ENCODE measurements at regions not wholly inside any gene's neighbourhood (a gene's known extent, or its start where the extent isn't known, plus 50 kb on each side); places are given as distances from the start of the nearest gene placed in this dataset.

DNA sequence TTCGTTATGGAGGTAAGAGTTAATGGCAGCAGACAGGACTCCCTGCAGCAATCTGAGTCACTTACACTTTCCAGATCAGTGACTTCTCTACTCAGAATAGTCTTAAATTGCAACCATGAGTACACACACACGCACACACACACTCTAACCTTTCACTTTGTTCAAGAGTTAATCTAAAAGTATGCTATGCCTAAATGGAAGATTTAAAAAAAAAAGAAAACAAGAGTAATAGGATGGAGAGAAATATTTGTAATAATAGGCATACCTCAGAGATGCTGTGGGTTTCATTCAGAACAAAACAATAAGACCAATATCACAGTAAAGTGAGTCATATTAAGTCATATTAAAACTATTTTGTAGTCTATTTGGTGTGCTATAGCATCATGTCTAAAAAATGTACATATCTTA is 969.1 kb upstream of the PCDH10 start:
- TF ChIP-seq, protein P1, sequence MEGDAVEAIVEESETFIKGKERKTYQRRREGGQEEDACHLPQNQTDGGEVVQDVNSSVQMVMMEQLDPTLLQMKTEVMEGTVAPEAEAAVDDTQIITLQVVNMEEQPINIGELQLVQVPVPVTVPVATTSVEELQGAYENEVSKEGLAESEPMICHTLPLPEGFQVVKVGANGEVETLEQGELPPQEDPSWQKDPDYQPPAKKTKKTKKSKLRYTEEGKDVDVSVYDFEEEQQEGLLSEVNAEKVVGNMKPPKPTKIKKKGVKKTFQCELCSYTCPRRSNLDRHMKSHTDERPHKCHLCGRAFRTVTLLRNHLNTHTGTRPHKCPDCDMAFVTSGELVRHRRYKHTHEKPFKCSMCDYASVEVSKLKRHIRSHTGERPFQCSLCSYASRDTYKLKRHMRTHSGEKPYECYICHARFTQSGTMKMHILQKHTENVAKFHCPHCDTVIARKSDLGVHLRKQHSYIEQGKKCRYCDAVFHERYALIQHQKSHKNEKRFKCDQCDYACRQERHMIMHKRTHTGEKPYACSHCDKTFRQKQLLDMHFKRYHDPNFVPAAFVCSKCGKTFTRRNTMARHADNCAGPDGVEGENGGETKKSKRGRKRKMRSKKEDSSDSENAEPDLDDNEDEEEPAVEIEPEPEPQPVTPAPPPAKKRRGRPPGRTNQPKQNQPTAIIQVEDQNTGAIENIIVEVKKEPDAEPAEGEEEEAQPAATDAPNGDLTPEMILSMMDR (IDR thresholded peaks at IDR 0.05), result no peak
- Mint-ChIP-seq H3K36me3 (ENCODE audit: low read depth) (no peaks in the 10 kb centered on the region), H3K4me1 (ENCODE audit: low read depth) (no peaks in the 10 kb centered on the region), H3K9me3 (ENCODE audit: low read depth) (peaks cover 11% of the 10 kb centered on the region), H3K27ac (ENCODE audit: unreplicated experiment) (no peak overlapping the region), H3K27me3 (ENCODE audit: low read depth) (no peaks in the 10 kb centered on the region), H3K4me3 (ENCODE audit: unreplicated experiment) (no peak overlapping the region)
- no peak for DNase-seq (ENCODE audit: low spot score)

DNA sequence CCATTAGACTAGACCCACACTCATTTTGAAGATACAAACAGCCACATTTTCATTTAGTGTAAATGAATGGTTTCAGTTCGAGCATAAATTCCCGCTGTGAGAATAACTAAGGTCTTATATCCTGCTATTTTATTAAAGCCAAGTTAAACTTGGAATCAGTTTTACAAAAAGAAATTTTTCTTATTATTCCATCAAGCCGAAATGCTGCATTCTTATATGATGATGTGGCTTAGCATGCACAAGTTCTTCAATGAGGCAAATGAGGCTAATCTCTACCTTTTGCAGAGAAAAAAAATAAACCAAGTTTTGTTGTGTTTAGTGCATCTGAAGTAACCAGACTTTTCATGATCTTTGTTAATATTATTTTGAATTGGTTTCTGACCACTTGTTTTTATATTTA is 953.9 kb upstream of the PCDH10 start:
- Mint-ChIP-seq H3K36me3 (ENCODE audit: low read depth) (no peaks in the 10 kb centered on the region), H3K27me3 (ENCODE audit: low read depth) (no peaks in the 10 kb centered on the region), H3K27ac (ENCODE audit: unreplicated experiment) (no peak overlapping the region), H3K4me3 (ENCODE audit: unreplicated experiment) (no peak overlapping the region), H3K4me1 (ENCODE audit: low read depth) (no peaks in the 10 kb centered on the region), H3K9me3 (ENCODE audit: low read depth) (no peaks in the 10 kb centered on the region)
- TF ChIP-seq, protein P1 (IDR thresholded peaks at IDR 0.05), result no peak
- DNase-seq (ENCODE audit: low spot score), result no peak

DNA sequence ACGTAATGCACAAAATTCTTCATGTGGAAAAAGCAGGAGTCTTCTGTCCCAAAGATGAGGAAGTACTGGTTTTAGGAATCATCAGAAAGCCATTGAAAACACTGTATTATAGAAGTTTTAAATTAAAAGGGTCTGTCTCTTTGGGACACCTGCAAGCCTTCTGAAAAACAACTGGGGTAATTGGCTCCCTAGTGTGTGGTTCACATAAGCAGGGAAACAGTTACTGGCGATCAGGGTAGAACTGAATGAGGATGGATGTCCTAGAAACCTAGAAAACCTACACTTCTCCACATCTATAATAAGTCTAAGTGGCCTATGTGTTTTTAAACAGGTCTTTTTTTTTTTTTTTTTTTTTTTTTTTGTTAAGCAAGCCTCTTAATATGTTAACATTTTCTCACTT is 945.5 kb upstream of the PCDH10 start:
- Mint-ChIP-seq H3K27me3 (ENCODE audit: low read depth) (no peaks in the 10 kb centered on the region), H3K4me3 (ENCODE audit: unreplicated experiment) (no peak overlapping the region), H3K9me3 (ENCODE audit: low read depth) (peaks cover 5% of the 10 kb centered on the region), H3K4me1 (ENCODE audit: low read depth) (no peaks in the 10 kb centered on the region), H3K36me3 (ENCODE audit: low read depth) (peaks cover 2% of the 10 kb centered on the region), H3K27ac (ENCODE audit: unreplicated experiment) (no peak overlapping the region)
- DNase-seq (ENCODE audit: low spot score), result no peak
- TF ChIP-seq, protein P1 (IDR thresholded peaks at IDR 0.05), result no peak

DNA sequence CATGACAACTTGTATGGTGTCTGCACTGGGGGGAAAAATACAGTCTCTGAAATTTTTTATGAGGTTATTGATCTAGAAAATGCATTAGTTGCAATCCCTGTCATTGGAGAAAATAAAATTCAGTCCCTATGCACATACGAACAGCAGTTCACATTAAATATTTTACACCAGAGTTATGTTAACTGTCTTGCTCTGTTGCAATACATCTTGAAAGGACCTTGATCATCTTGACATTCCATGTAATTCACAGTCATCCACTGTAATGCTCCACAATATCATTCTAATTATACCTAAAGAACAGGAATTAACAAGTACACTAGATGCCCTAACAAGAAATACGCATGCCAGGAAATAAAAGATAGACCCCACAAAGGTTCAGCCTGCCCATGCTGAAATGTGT is 934.6 kb upstream of the PCDH10 start:
- no peaks in the 10 kb centered on the region for H3K4me1 Mint-ChIP-seq (ENCODE audit: low read depth)
- no peaks in the 10 kb centered on the region for H3K27me3 Mint-ChIP-seq (ENCODE audit: low read depth)

DNA sequence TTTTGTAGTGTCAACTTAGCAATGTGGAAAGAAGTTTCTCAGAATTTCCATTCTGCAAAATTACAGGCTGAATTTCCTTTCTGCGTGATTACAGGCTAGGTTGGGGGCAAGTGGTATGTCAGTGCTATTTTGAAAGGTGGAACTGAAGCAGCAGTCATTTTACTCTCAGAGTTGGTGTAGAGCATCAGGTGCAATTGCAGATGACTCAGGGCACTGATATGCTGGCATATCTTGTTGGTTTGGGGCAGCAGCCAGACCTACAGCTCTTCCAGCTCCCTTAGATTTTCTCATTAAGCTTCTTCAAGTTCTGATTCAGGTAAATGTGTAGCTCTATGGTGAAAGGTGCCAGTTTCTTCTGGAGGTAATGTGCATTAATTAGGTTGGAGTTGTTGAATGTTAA is 930.7 kb upstream of the PCDH10 start:
- DNase-seq (ENCODE audit: low spot score), result no peak
- Mint-ChIP-seq H3K4me3 (ENCODE audit: unreplicated experiment) (no peak overlapping the region), H3K4me1 (ENCODE audit: low read depth) (no peaks in the 10 kb centered on the region), H3K27ac (ENCODE audit: unreplicated experiment) (no peak overlapping the region), H3K36me3 (ENCODE audit: low read depth) (no peaks in the 10 kb centered on the region), H3K9me3 (ENCODE audit: low read depth) (no peaks in the 10 kb centered on the region), H3K27me3 (ENCODE audit: low read depth) (no peaks in the 10 kb centered on the region)
- TF ChIP-seq, protein P1 (IDR thresholded peaks at IDR 0.05), result no peak

More for the DNA sequence above, 934.6 kb upstream of the PCDH10 start:
- Mint-ChIP-seq H3K4me3 (ENCODE audit: unreplicated experiment) (no peak overlapping the region), H3K27ac (ENCODE audit: unreplicated experiment) (no peak overlapping the region), H3K36me3 (ENCODE audit: low read depth) (no peaks in the 10 kb centered on the region), H3K9me3 (ENCODE audit: low read depth) (no peaks in the 10 kb centered on the region)
- DNase-seq (ENCODE audit: low spot score), result no peak
- TF ChIP-seq, protein P1 (IDR thresholded peaks at IDR 0.05), result no peak
